COR-L47 (cell line): ENCODE measurements at regions not wholly inside any gene's neighbourhood (a gene's known extent, or its start where the extent isn't known, plus 50 kb on each side); places are given as distances from the start of the nearest gene placed in this dataset.
"Not testable (repeated sequence)": the region's sequence is repeated elsewhere in the genome, so short reads cannot be mapped to it uniquely, and the experiment has no call there.

Experiments used
- DNase-seq: peaks from one replicate; lab custom pipeline; 2025; lab: John Stamatoyannopoulos, UW

GRCh38 chr6:71199736-71200135, 88.9 kb upstream of the OGFRL1 start:
- no peak for DNase-seq

DNA sequence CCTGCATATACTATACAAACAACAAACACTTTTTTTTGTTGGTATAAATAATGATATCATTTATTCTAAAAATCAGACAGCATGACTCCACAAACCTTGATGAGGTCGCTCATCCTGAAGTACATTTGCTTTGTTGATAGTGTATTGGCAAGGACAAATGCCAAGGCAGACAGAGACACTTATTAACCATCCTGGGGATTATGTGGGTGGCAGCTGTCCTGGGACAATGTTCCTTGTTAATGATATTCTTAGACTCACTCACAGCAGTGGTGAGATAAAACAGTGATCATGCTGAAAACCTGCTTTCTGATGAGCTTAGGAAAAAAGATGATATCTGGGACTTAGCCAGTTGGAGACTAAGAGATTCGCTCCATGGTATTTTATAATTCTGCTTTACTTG, 85.4 kb upstream of the OGFRL1 start:
- DNase-seq = no peak

GRCh38 chr6:71204741-71205140, 83.9 kb upstream of the OGFRL1 start:
- DNase-seq = no peak

- DNase-seq = no peak
These were observed 83.2 kb upstream of the OGFRL1 start for GRCh38 chr6:71205336-71205956.

DNA sequence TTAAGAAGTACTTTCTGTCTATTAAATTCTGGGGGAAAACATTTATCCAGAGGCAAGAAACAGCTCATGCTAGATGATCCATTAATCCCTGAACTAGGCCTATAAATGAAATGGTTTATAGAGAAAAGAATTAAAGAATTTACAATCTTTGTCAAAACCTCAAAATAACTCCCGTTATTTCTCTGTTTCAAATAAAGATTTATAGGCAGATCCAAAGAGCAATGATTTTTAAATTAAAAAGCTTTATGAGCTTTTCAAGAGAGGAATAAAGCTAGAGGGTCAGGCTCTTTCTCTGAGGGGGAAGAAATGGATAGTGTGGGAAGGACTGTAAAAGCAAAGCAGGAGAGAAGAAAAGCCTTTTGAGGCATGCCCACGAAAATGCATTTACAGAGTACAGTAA, 82.5 kb upstream of the OGFRL1 start:
- no peak for DNase-seq

- no peak for DNase-seq
These were observed 79.4 kb upstream of the OGFRL1 start for GRCh38 chr6:71209206-71209605.

GRCh38 chr6:71209626-71210025, 79.0 kb upstream of the OGFRL1 start:
- no peak for DNase-seq

DNA sequence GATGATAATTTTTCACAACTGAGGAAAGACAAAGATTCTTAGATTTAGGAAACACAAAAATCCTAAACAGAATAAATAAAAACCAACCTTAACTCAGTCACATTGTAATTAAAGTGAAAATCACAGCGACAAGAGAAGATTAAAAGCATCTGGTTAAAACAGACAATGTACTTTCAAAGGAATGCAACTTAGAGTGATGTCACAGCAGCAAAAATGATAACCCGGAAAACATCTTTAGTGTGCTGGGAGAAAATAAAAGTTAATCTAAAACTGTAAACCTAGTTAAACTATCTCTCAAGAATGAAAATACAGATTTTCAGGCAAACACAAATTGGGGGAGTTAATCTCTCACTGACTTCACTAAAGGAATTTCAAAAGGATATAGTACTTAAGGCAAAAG, 76.8 kb upstream of the OGFRL1 start:
- DNase-seq = no peak

DNA sequence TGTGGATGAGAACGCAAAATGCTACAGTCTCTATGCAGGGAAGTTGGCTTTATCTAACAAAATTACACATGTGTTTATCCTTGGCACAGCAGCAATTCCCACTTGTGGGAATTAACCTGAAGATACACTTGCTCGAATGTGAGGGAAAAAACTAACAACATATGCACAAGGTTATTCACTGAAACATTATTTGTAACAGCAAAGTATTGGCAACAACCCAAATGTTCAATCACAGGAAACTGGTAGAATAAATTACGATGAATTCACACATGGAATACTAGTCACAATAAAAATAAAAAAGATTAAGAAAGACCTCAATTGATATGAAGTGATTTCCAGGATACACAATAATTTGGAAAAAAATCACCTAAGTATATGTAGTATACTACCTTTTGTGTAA, 68.1 kb upstream of the OGFRL1 start:
- DNase-seq = no peak

- DNase-seq = no peak
These were observed 65.9 kb upstream of the OGFRL1 start for GRCh38 chr6:71222671-71223070.

DNA sequence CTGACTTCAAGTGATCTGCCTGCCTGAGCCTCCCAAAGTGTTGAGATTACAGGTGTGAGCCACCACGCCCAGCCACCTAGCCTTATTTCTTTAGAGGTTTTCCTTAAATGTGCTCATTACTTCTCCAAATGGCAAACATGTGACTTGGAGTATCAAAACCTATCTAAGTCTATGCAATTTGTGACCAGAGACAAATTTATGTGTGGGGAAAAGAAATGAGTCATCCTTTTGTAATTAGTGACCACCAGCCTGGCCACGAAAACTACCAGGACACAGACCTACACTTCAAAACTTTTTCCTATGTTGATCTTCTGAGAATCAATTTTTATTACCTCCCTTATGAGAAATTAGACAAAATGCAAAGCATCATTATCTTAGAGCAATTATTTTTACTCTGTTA, 64.6 kb upstream of the OGFRL1 start:
- no peak for DNase-seq

- no peak for DNase-seq
These were observed 62.5 kb upstream of the OGFRL1 start for GRCh38 chr6:71226151-71226550.

DNA sequence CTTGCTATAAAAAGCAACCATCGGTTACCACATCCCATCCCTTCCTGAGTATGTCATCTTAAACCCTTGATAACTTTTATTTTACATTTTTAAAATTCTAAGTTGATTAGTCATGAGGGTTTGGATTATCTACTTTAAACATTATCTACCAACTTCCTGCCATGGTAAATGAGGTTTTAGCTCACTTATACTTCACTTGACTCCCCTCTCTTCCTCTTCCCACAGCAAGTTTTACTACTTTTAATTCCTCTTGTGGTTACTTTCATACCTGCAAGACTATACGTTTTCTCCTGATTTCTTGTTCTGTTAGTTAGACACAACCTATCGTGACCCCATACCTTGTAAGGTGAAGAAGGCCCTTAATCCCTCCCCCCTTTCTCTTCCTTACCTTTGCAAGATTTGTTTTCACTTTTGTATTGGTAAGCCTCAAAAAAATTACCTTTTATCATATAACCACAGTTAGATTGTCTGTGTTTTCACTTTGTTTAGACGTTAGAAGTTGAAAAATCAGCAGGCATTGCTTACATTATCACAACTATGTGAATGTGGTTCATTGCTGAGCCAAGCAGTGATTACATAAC, 60.1 kb upstream of the OGFRL1 start:
- no peak for DNase-seq

GRCh38 chr6:71229477-71229876, 59.1 kb upstream of the OGFRL1 start:
- no peak for DNase-seq

GRCh38 chr6:71232890-71233289, 55.7 kb upstream of the OGFRL1 start:
- DNase-seq = not testable (repeated sequence)

GRCh38 chr6:71236926-71237434, 51.6 kb upstream of the OGFRL1 start:
- no peak for DNase-seq

DNA sequence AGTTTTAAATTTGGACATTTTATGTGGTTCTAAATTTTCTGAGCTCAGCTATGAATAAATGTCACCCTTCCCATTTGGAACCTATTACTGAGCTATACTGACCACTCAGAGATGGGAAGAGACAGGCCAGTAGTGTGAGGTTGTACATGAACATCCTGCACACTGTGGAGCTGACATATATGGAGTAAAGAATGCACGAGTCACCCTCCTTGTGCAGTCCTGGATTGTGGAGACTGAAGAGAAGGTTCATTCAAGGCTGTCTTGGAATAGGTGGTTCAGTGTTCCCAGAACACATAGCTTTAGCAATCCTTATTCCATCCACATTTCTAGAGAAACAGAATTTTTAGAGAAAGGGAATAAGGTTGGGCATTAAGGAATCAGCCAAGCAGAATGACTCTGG, 50.3 kb upstream of the OGFRL1 start:
- no peak for DNase-seq
